K562 (cell line): ENCODE measurements at regions not wholly inside any gene's neighbourhood (a gene's known extent, or its start where the extent isn't known, plus 50 kb on each side); places are given as distances from the start of the nearest gene placed in this dataset.

Source experiments
- MYNN ChIP-seq, 2 experiments: sonication (generic); formaldehyde crosslinking in 1 of 2; IDR thresholded peaks; 2 replicates each; pipeline versions ENCODE4 v1.5.0 to v1.6.1; 2016 to 2020; ENCODE audit warnings: antibody characterized with exemption in 1 of 2, missing genetic modification reagents in 1 of 2
- TCFL5 ChIP-seq: fragments of 250-450 bp; sonication (Bioruptor Pico); conservative IDR thresholded peaks from 2 replicates; pipeline ENCODE4 v1.6.1; 2021; ENCODE audit warnings: mild to moderate bottlenecking, moderate library complexity, matching md5 sums
- TF ChIP-seq, protein P1 (sequence below), 2 experiments: fragments of 450-650 bp in 1 of 2; IDR thresholded peaks; 2 replicates each; pipeline ENCODE4 v1.6.1; 2011 to 2017; ENCODE audit warnings: low read depth in 2 of 2, antibody characterized with exemption in 1 of 2, borderline replicate concordance in 1 of 2, low read length in 1 of 2, mild to moderate bottlenecking in 1 of 2, mixed read lengths in 1 of 2; ENCODE audit not compliant: control insufficient read depth in 1 of 2
- TF ChIP-seq, protein P2 (sequence below): fragments of 200-800 bp; sonication (Bioruptor generic); IDR thresholded peaks from 2 replicates; pipeline ENCODE4 v1.6.1; 2016; ENCODE audit warnings: missing genetic modification characterization, missing compliant biosample characterization

DNA sequence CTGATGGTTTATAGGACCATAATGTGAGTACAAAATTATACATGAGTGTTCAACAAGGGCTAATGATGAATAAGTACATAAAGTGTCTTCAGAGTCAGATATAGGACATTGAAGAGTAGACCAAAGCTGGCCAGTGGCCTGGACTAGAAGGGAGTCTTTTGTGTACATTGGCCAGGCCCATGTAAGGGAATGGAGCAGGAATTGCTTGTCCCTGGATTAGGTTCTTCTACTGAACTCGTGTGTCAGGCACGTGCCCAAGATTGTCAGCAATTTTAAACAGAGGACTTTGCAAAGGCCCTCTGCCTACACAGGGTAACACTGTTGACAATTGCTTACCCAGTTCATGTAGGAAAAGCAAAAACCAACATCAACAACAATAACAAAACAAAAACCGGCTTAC, 196.0 kb upstream of the SEL1L start (continued):
- TF ChIP-seq, protein P1, sequence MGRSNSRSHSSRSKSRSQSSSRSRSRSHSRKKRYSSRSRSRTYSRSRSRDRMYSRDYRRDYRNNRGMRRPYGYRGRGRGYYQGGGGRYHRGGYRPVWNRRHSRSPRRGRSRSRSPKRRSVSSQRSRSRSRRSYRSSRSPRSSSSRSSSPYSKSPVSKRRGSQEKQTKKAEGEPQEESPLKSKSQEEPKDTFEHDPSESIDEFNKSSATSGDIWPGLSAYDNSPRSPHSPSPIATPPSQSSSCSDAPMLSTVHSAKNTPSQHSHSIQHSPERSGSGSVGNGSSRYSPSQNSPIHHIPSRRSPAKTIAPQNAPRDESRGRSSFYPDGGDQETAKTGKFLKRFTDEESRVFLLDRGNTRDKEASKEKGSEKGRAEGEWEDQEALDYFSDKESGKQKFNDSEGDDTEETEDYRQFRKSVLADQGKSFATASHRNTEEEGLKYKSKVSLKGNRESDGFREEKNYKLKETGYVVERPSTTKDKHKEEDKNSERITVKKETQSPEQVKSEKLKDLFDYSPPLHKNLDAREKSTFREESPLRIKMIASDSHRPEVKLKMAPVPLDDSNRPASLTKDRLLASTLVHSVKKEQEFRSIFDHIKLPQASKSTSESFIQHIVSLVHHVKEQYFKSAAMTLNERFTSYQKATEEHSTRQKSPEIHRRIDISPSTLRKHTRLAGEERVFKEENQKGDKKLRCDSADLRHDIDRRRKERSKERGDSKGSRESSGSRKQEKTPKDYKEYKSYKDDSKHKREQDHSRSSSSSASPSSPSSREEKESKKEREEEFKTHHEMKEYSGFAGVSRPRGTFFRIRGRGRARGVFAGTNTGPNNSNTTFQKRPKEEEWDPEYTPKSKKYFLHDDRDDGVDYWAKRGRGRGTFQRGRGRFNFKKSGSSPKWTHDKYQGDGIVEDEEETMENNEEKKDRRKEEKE (IDR thresholded peaks at IDR 0.05; ENCODE audit: borderline replicate concordance in 1 of 2, control insufficient read depth in 1 of 2, low read depth in 2 of 2, low read length in 1 of 2) = no peak
- TF ChIP-seq, protein P2, sequence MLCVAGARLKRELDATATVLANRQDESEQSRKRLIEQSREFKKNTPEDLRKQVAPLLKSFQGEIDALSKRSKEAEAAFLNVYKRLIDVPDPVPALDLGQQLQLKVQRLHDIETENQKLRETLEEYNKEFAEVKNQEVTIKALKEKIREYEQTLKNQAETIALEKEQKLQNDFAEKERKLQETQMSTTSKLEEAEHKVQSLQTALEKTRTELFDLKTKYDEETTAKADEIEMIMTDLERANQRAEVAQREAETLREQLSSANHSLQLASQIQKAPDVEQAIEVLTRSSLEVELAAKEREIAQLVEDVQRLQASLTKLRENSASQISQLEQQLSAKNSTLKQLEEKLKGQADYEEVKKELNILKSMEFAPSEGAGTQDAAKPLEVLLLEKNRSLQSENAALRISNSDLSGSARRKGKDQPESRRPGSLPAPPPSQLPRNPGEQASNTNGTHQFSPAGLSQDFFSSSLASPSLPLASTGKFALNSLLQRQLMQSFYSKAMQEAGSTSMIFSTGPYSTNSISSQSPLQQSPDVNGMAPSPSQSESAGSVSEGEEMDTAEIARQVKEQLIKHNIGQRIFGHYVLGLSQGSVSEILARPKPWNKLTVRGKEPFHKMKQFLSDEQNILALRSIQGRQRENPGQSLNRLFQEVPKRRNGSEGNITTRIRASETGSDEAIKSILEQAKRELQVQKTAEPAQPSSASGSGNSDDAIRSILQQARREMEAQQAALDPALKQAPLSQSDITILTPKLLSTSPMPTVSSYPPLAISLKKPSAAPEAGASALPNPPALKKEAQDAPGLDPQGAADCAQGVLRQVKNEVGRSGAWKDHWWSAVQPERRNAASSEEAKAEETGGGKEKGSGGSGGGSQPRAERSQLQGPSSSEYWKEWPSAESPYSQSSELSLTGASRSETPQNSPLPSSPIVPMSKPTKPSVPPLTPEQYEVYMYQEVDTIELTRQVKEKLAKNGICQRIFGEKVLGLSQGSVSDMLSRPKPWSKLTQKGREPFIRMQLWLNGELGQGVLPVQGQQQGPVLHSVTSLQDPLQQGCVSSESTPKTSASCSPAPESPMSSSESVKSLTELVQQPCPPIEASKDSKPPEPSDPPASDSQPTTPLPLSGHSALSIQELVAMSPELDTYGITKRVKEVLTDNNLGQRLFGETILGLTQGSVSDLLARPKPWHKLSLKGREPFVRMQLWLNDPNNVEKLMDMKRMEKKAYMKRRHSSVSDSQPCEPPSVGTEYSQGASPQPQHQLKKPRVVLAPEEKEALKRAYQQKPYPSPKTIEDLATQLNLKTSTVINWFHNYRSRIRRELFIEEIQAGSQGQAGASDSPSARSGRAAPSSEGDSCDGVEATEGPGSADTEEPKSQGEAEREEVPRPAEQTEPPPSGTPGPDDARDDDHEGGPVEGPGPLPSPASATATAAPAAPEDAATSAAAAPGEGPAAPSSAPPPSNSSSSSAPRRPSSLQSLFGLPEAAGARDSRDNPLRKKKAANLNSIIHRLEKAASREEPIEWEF (CRISPR knock-in tag) = no peak
- TF ChIP-seq MYNN (IDR thresholded peaks at IDR 0.05) (no peak), MYNN (CRISPR knock-in tag; IDR thresholded peaks at IDR 0.05) (no peak), TCFL5 (CRISPR knock-in tag) (no peak)
